ENCODE measurements at regions not wholly inside any gene's neighbourhood (a gene's known extent, or its start where the extent isn't known, plus 50 kb on each side); places are given as distances from the start of the nearest gene placed in this dataset.

- H3K27ac ChIP-seq (ENCODE audit: low read length) = no peak overlapping the region
- DNase-seq (ENCODE audit: low read depth, low spot score) = no peak
- no peaks in the 10 kb centered on the region for H3K36me3 ChIP-seq (ENCODE audit: control insufficient read depth, insufficient read depth, low read length)
- WGBS (ENCODE audit: insufficient coverage, insufficient read length) = no CpG with 5 or more reads among the region's 7 CpGs
- no peaks in the 10 kb centered on the region for H3K4me1 ChIP-seq (ENCODE audit: control insufficient read depth, insufficient read depth, low read length)
- H3K4me3 ChIP-seq (ENCODE audit: low read length) = no peak overlapping the region
- no peaks in the 10 kb centered on the region for H3K27me3 ChIP-seq (ENCODE audit: control insufficient read depth, insufficient read depth, low read length)
- no peaks in the 10 kb centered on the region for H3K9me3 ChIP-seq (ENCODE audit: control insufficient read depth, insufficient read depth, low read length)
These were observed 209.7 kb upstream of the CDKN3 start for GRCh38 chr14:54186821-54187763.

GRCh38 chr14:54188064-54188666 is 208.6 kb upstream of the CDKN3 start:
- DNase-seq (ENCODE audit: low read depth, low spot score) = no peak
- no peaks in the 10 kb centered on the region for H3K36me3 ChIP-seq (ENCODE audit: control insufficient read depth, insufficient read depth, low read length)
- H3K4me1 ChIP-seq (ENCODE audit: control insufficient read depth, insufficient read depth, low read length) = no peaks in the 10 kb centered on the region
- WGBS (ENCODE audit: insufficient coverage, insufficient read length) = no CpG with 5 or more reads among the region's 16 CpGs
- H3K27ac ChIP-seq (ENCODE audit: low read length) = no peak overlapping the region
- no peak overlapping the region for H3K4me3 ChIP-seq (ENCODE audit: low read length)
- H3K27me3 ChIP-seq (ENCODE audit: control insufficient read depth, insufficient read depth, low read length) = no peaks in the 10 kb centered on the region; the same call in 1 of the 2 replicates
- H3K9me3 ChIP-seq (ENCODE audit: control insufficient read depth, insufficient read depth, low read length) = no peaks in the 10 kb centered on the region

GRCh38 chr14:54189333-54189732 is 207.5 kb upstream of the CDKN3 start:
- no peak for DNase-seq (ENCODE audit: low read depth, low spot score)
- no peaks in the 10 kb centered on the region for H3K9me3 ChIP-seq (ENCODE audit: control insufficient read depth, insufficient read depth, low read length)
- no peak overlapping the region for H3K4me3 ChIP-seq (ENCODE audit: low read length)
- H3K4me1 ChIP-seq (ENCODE audit: control insufficient read depth, insufficient read depth, low read length) = no peaks in the 10 kb centered on the region
- H3K36me3 ChIP-seq (ENCODE audit: control insufficient read depth, insufficient read depth, low read length) = no peaks in the 10 kb centered on the region
- no peaks in the 10 kb centered on the region; the same call in 1 of the 2 replicates for H3K27me3 ChIP-seq (ENCODE audit: control insufficient read depth, insufficient read depth, low read length)
- WGBS (ENCODE audit: insufficient coverage, insufficient read length) = no CpG with 5 or more reads among the region's 1 CpG
- no peak overlapping the region for H3K27ac ChIP-seq (ENCODE audit: low read length)

- Histone ChIP-seq H3K9me3 (ENCODE audit: control insufficient read depth, insufficient read depth, low read length) (no peaks in the 10 kb centered on the region), H3K36me3 (ENCODE audit: control insufficient read depth, insufficient read depth, low read length) (no peaks in the 10 kb centered on the region), H3K27me3 (ENCODE audit: control insufficient read depth, insufficient read depth, low read length) (no peaks in the 10 kb centered on the region; the same call in 1 of the 2 replicates), H3K4me3 (ENCODE audit: low read length) (no peak overlapping the region), H3K27ac (ENCODE audit: low read length) (no peak overlapping the region), H3K4me1 (ENCODE audit: control insufficient read depth, insufficient read depth, low read length) (no peaks in the 10 kb centered on the region)
- no peak for DNase-seq (ENCODE audit: low read depth, low spot score)
- no CpG with 5 or more reads among the region's 4 CpGs for WGBS (ENCODE audit: insufficient coverage, insufficient read length)
These were observed 207.0 kb upstream of the CDKN3 start for GRCh38 chr14:54189748-54190354.

- no peak for DNase-seq (ENCODE audit: low read depth, low spot score)
- no peaks in the 10 kb centered on the region for H3K36me3 ChIP-seq (ENCODE audit: control insufficient read depth, insufficient read depth, low read length)
These were observed 205.0 kb upstream of the CDKN3 start for GRCh38 chr14:54191846-54192245.

GRCh38 chr14:54192610-54193009 is 204.2 kb upstream of the CDKN3 start:
- Histone ChIP-seq H3K9me3 (ENCODE audit: control insufficient read depth, insufficient read depth, low read length) (no peaks in the 10 kb centered on the region), H3K4me1 (ENCODE audit: control insufficient read depth, insufficient read depth, low read length) (no peaks in the 10 kb centered on the region), H3K27ac (ENCODE audit: low read length) (no peak overlapping the region), H3K4me3 (ENCODE audit: low read length) (no peak overlapping the region), H3K36me3 (ENCODE audit: control insufficient read depth, insufficient read depth, low read length) (no peaks in the 10 kb centered on the region), H3K27me3 (ENCODE audit: control insufficient read depth, insufficient read depth, low read length) (no peaks in the 10 kb centered on the region; the same call in 1 of the 2 replicates)
- WGBS (ENCODE audit: insufficient coverage, insufficient read length) = no CpG with 5 or more reads among the region's 2 CpGs
- DNase-seq (ENCODE audit: low read depth, low spot score) = no peak

More at GRCh38 chr14:54191846-54192245, 205.0 kb upstream of the CDKN3 start:
- no peaks in the 10 kb centered on the region for H3K9me3 ChIP-seq (ENCODE audit: control insufficient read depth, insufficient read depth, low read length)
- H3K27ac ChIP-seq (ENCODE audit: low read length) = no peak overlapping the region
- no peak overlapping the region for H3K4me3 ChIP-seq (ENCODE audit: low read length)
- H3K27me3 ChIP-seq (ENCODE audit: control insufficient read depth, insufficient read depth, low read length) = no peaks in the 10 kb centered on the region; the same call in 1 of the 2 replicates
- no CpG with 5 or more reads among the region's 2 CpGs for WGBS (ENCODE audit: insufficient coverage, insufficient read length)
- no peaks in the 10 kb centered on the region for H3K4me1 ChIP-seq (ENCODE audit: control insufficient read depth, insufficient read depth, low read length)

GRCh38 chr14:54193871-54194270 is 202.9 kb upstream of the CDKN3 start:
- no peaks in the 10 kb centered on the region for H3K36me3 ChIP-seq (ENCODE audit: control insufficient read depth, insufficient read depth, low read length)

GRCh38 chr14:54194501-54194900 is 202.3 kb upstream of the CDKN3 start:
- Histone ChIP-seq H3K27me3 (ENCODE audit: control insufficient read depth, insufficient read depth, low read length) (no peaks in the 10 kb centered on the region; the same call in 1 of the 2 replicates), H3K27ac (ENCODE audit: low read length) (no peak overlapping the region), H3K4me1 (ENCODE audit: control insufficient read depth, insufficient read depth, low read length) (no peaks in the 10 kb centered on the region), H3K9me3 (ENCODE audit: control insufficient read depth, insufficient read depth, low read length) (no peaks in the 10 kb centered on the region), H3K36me3 (ENCODE audit: control insufficient read depth, insufficient read depth, low read length) (no peaks in the 10 kb centered on the region), H3K4me3 (ENCODE audit: low read length) (no peak overlapping the region)
- no CpG with 5 or more reads among the region's 2 CpGs for WGBS (ENCODE audit: insufficient coverage, insufficient read length)
- DNase-seq (ENCODE audit: low read depth, low spot score) = no peak

More at GRCh38 chr14:54193871-54194270, 202.9 kb upstream of the CDKN3 start:
- H3K27ac ChIP-seq (ENCODE audit: low read length) = no peak overlapping the region
- WGBS (ENCODE audit: insufficient coverage, insufficient read length) = no CpG with 5 or more reads among the region's 3 CpGs
- H3K27me3 ChIP-seq (ENCODE audit: control insufficient read depth, insufficient read depth, low read length) = no peaks in the 10 kb centered on the region; the same call in 1 of the 2 replicates
- no peaks in the 10 kb centered on the region for H3K9me3 ChIP-seq (ENCODE audit: control insufficient read depth, insufficient read depth, low read length)
- H3K4me1 ChIP-seq (ENCODE audit: control insufficient read depth, insufficient read depth, low read length) = no peaks in the 10 kb centered on the region
- no peak overlapping the region for H3K4me3 ChIP-seq (ENCODE audit: low read length)
- DNase-seq (ENCODE audit: low read depth, low spot score) = no peak

- H3K27me3 ChIP-seq (ENCODE audit: control insufficient read depth, insufficient read depth, low read length) = no peaks in the 10 kb centered on the region
- H3K4me3 ChIP-seq (ENCODE audit: low read length) = no peak overlapping the region
- no peak overlapping the region for H3K27ac ChIP-seq (ENCODE audit: low read length)
- H3K4me1 ChIP-seq (ENCODE audit: control insufficient read depth, insufficient read depth, low read length) = no peaks in the 10 kb centered on the region
- no peak for DNase-seq (ENCODE audit: low read depth, low spot score)
- H3K9me3 ChIP-seq (ENCODE audit: control insufficient read depth, insufficient read depth, low read length) = peaks cover 2% of the 10 kb centered on the region; the same call in 1 of the 2 replicates
- H3K36me3 ChIP-seq (ENCODE audit: control insufficient read depth, insufficient read depth, low read length) = no peaks in the 10 kb centered on the region
- no CpG with 5 or more reads among the region's 1 CpG for WGBS (ENCODE audit: insufficient coverage, insufficient read length)
These were observed 199.4 kb upstream of the CDKN3 start for GRCh38 chr14:54197369-54197768.

GRCh38 chr14:54200726-54201125 is 196.1 kb upstream of the CDKN3 start:
- H3K4me1 ChIP-seq (ENCODE audit: control insufficient read depth, insufficient read depth, low read length) = no peaks in the 10 kb centered on the region
- no peak overlapping the region for H3K4me3 ChIP-seq (ENCODE audit: low read length)
- no peaks in the 10 kb centered on the region for H3K27me3 ChIP-seq (ENCODE audit: control insufficient read depth, insufficient read depth, low read length)
- WGBS (ENCODE audit: insufficient coverage, insufficient read length) = no CpG with 5 or more reads among the region's 2 CpGs
- H3K36me3 ChIP-seq (ENCODE audit: control insufficient read depth, insufficient read depth, low read length) = no peaks in the 10 kb centered on the region
- H3K9me3 ChIP-seq (ENCODE audit: control insufficient read depth, insufficient read depth, low read length) = peaks cover 2% of the 10 kb centered on the region; the same call in 1 of the 2 replicates
- no peak for DNase-seq (ENCODE audit: low read depth, low spot score)
- H3K27ac ChIP-seq (ENCODE audit: low read length) = no peak overlapping the region
